ENCODE measurements at regions not wholly inside any gene's neighbourhood (a gene's known extent, or its start where the extent isn't known, plus 50 kb on each side); places are given as distances from the start of the nearest gene placed in this dataset.

DNA sequence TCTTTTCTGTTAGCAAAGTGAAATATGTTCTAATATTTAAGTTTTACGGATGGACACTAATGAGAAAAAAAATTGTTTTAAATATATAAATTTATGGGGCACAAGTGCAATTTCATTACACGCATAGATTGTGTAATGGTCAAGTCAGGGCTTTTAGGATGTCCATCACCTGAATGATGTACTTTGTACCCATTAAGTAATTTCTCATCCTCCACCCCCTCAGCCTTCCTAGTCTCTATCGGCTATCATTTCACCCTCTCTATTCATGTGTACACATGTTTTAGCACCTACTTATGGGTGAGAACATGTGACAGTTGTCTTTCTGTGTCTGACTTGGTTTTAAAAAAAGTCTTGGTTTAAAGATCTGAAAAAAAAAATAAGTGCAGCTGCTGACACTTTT is 616.0 kb downstream of the IQCM start:
- TF ChIP-seq CTCF (IDR thresholded peaks at IDR 0.05): no peak
- TF ChIP-seq POLR2A (IDR thresholded peaks at IDR 0.05): no peak
